ENCODE measurements at regions not wholly inside any gene's neighbourhood (a gene's known extent, or its start where the extent isn't known, plus 50 kb on each side); places are given as distances from the start of the nearest gene placed in this dataset.

DNA sequence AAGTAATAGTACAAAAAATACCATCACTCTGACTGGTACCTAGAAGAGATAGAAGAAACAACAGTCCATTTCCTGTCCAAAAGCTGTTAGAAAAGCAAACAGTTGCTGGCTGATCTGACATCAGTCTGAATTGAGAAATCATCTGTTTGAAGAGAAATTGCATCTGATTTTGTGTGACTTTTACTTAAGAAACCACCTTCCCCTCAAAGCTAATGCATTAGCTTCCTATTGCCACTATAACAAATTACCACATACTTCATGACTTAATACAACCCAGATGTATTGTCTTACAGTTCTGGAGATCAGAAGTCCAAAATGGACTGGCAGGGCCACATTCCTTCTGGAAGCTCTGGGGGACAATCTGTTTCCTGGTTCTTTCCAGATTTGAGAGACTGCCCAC, 385.9 kb upstream of the TLE4 start:
- TF ChIP-seq POLR2A (IDR thresholded peaks at IDR 0.05) = no peak
- TF ChIP-seq, protein P1, sequence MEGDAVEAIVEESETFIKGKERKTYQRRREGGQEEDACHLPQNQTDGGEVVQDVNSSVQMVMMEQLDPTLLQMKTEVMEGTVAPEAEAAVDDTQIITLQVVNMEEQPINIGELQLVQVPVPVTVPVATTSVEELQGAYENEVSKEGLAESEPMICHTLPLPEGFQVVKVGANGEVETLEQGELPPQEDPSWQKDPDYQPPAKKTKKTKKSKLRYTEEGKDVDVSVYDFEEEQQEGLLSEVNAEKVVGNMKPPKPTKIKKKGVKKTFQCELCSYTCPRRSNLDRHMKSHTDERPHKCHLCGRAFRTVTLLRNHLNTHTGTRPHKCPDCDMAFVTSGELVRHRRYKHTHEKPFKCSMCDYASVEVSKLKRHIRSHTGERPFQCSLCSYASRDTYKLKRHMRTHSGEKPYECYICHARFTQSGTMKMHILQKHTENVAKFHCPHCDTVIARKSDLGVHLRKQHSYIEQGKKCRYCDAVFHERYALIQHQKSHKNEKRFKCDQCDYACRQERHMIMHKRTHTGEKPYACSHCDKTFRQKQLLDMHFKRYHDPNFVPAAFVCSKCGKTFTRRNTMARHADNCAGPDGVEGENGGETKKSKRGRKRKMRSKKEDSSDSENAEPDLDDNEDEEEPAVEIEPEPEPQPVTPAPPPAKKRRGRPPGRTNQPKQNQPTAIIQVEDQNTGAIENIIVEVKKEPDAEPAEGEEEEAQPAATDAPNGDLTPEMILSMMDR (IDR thresholded peaks at IDR 0.05) = no peak
- no peak for DNase-seq

DNA sequence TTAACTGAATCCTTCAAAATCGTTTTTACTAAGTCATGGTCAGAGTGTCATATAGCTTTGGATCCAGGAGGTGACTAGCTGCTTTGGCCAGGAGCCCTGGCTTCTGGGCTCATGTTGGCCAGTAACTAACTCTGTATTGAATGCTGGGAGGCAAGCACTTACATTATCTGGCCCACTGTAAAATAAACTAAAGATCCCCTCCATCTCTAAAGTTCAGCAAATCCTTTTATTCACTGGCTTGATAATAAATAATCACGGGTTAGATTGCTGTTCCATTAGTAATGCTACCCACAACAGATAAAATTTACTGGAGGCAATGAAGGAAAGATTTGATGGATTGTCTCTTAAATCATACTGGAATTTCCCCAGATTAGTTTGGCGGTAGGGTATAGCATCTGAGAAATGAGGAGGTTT, 382.2 kb upstream of the TLE4 start:
- no peaks in the 10 kb centered on the region for H3K36me3 ChIP-seq (ENCODE audit: low read depth, missing control alignments)
- no peak for DNase-seq
- WGBS, 2 donors = 44 to 57% methylated on average over 3 of the region's 3 CpGs
- H3K9me3 ChIP-seq = no peaks in the 10 kb centered on the region
- no peak for TF ChIP-seq POLR2A (IDR thresholded peaks at IDR 0.05)
- TF ChIP-seq, protein P1 (IDR thresholded peaks at IDR 0.05) = no peak
- intact Hi-C loops (cut with DNase I; ENCODE audit: low total_unique reads) = no loop called here
- H3K27ac ChIP-seq = no peak overlapping the region
- no peaks in the 10 kb centered on the region for H3K27me3 ChIP-seq
- no peaks in the 10 kb centered on the region for H3K4me1 ChIP-seq
- no peak overlapping the region for H3K4me3 ChIP-seq

More for the DNA sequence above, 385.9 kb upstream of the TLE4 start:
- Histone ChIP-seq H3K27ac (no peak overlapping the region), H3K4me1 (no peaks in the 10 kb centered on the region), H3K36me3 (ENCODE audit: low read depth, missing control alignments) (no peaks in the 10 kb centered on the region), H3K27me3 (no peaks in the 10 kb centered on the region), H3K4me3 (no peak overlapping the region), H3K9me3 (no peaks in the 10 kb centered on the region)
- intact Hi-C loops (cut with DNase I; ENCODE audit: low total_unique reads) = no loop called here

DNA sequence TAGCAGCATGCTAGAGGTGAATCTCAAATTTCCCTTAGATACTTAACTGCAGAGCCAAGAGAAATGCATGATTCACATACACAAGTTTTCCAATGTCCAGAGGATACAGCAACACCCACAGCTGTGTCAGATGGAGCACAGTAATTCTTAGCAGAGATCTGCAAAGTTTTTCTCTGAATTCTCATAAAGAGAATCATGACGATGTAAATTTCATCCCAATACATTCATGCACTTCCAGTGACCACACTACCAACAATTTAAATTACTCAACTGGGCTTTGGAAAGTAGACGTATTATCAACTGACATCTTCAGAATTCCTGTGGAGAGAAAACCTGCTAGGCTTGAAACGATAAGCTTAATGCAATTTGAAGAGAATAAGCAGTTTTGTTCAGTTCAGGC, 378.8 kb upstream of the TLE4 start:
- WGBS, 2 donors = 68 to 82% methylated on average over 3 of the region's 3 CpGs
- DNase-seq = no peak
- intact Hi-C loops (cut with DNase I; ENCODE audit: low total_unique reads) = no loop called here

GRCh38 chr9:79193501-79194223, 378.1 kb upstream of the TLE4 start:
- Histone ChIP-seq H3K27me3 (no peaks in the 10 kb centered on the region), H3K4me3 (peak overlapping the region; percentile 0 to 15), H3K27ac (no peak overlapping the region), H3K4me1 (no peaks in the 10 kb centered on the region), H3K9me3 (no peaks in the 10 kb centered on the region), H3K36me3 (ENCODE audit: low read depth, missing control alignments) (no peaks in the 10 kb centered on the region)
- 68 to 79% methylated on average over 34 to 36 of the region's 36 CpGs for WGBS, 2 donors
- no peak for TF ChIP-seq POLR2A (IDR thresholded peaks at IDR 0.05)
- TF ChIP-seq, protein P1 (IDR thresholded peaks at IDR 0.05) = no peak
- DNase-seq = no peak
- intact Hi-C loops (cut with DNase I; ENCODE audit: low total_unique reads) = no loop called here

More for the DNA sequence above, 378.8 kb upstream of the TLE4 start:
- TF ChIP-seq, protein P1 (IDR thresholded peaks at IDR 0.05) = no peak
- no peak for TF ChIP-seq POLR2A (IDR thresholded peaks at IDR 0.05)
- Histone ChIP-seq H3K36me3 (ENCODE audit: low read depth, missing control alignments) (no peaks in the 10 kb centered on the region), H3K27me3 (no peaks in the 10 kb centered on the region), H3K27ac (no peak overlapping the region), H3K4me3 (no peak overlapping the region), H3K4me1 (no peaks in the 10 kb centered on the region), H3K9me3 (no peaks in the 10 kb centered on the region)

GRCh38 chr9:79195879-79196278, 375.9 kb upstream of the TLE4 start:
- intact Hi-C loops (cut with DNase I; ENCODE audit: low total_unique reads) = no loop called here
- Histone ChIP-seq H3K27me3 (no peaks in the 10 kb centered on the region), H3K4me1 (no peaks in the 10 kb centered on the region), H3K4me3 (no peak overlapping the region), H3K27ac (no peak overlapping the region), H3K36me3 (ENCODE audit: low read depth, missing control alignments) (no peaks in the 10 kb centered on the region), H3K9me3 (no peaks in the 10 kb centered on the region)
- no peak for DNase-seq
- TF ChIP-seq POLR2A (IDR thresholded peaks at IDR 0.05) = no peak
- TF ChIP-seq, protein P1 (IDR thresholded peaks at IDR 0.05) = no peak

Data from testis (tissue), 2 donors.